Endothelial cell of umbilical vein (primary cell): ENCODE measurements at regions not wholly inside any gene's neighbourhood (a gene's known extent, or its start where the extent isn't known, plus 50 kb on each side); places are given as distances from the start of the nearest gene placed in this dataset.

ENCODE experiments used
- BruUV-seq: library from RNA; stranded (reverse); fragments of 400-500 nt; replicated peaks from 2 replicates; lab custom pipeline; 2021; lab: Mats Ljungman, UMichigan
- CTCF ChIA-PET: fragments of 300-600, 350-600 bp; sonication (Branson Sonifier 250); formaldehyde crosslinking; loops from one replicate; lab custom pipeline; 2021; ENCODE audit warnings: antibody characterized with exemption, inconsistent platforms; lab: Charles Lee
- POLR2A ChIA-PET: fragments of 300-600, 350-600 bp; sonication (Branson Sonifier 250); formaldehyde crosslinking; loops from one replicate; lab custom pipeline; 2021; ENCODE audit warnings: antibody characterized with exemption, inconsistent platforms; lab: Charles Lee
- DNase-seq: peaks from one replicate; pipeline ENCODE4 v3.0.0-alpha.2; 2011; ENCODE audit warnings: low read depth, low spot score
- FAIRE-seq: peaks from 2 replicates; lab custom pipeline; 2011; peaks lifted over from hg19 to GRCh38; lab: Jason Lieb, UNC
- H2AFZ ChIP-seq: 2 replicates; pipeline ENCODE4 v1.6.0; 2012; ENCODE audit warnings: low read depth, low read length, control low read depth, inconsistent platforms
- H3K27ac ChIP-seq: 2 replicates; pipeline ENCODE4 v1.5.1; 2011; ENCODE audit warnings: low read depth, mild to moderate bottlenecking, control low read depth, low read length, moderate library complexity; ENCODE audit not compliant: insufficient read depth
- H3K27me3 ChIP-seq, 2 experiments: 2 replicates each; pipeline versions ENCODE4 v1.6.0 to v1.6.1; 2011; ENCODE audit warnings: low read length in 2 of 2, mixed read lengths in 1 of 2; ENCODE audit not compliant: control insufficient read depth in 2 of 2, insufficient read depth in 2 of 2
- H3K36me3 ChIP-seq, 2 experiments: 2 replicates in 1 of 2; 3 replicates in 1 of 2; pipeline ENCODE4 v1.5.1; 2011; ENCODE audit warnings: low read length in 2 of 2, mild to moderate bottlenecking in 1 of 2, moderate library complexity in 1 of 2; ENCODE audit not compliant: control insufficient read depth in 2 of 2, insufficient read depth in 2 of 2; ENCODE audit errors: extremely low read depth in 1 of 2
- H3K4me1 ChIP-seq: 3 replicates; pipeline ENCODE4 v1.5.1; 2011; ENCODE audit warnings: mild to moderate bottlenecking, low read length; ENCODE audit not compliant: control insufficient read depth, insufficient read depth; ENCODE audit errors: extremely low read depth
- H3K4me2 ChIP-seq: 2 replicates; pipeline ENCODE4 v1.6.1; 2011; ENCODE audit warnings: low read length, control low read depth, mixed read lengths; ENCODE audit not compliant: insufficient read depth
- H3K4me3 ChIP-seq, 3 experiments: fragments of 200-600 bp in 1 of 3; sonication (generic), shearing (Covaris generic) in 1 of 3; replicated peaks in 1 of 3; 2 replicates each; pipeline ENCODE4 v1.5.1; 2011 to 2016; ENCODE audit warnings: control low read depth in 3 of 3, low read length in 3 of 3, mild to moderate bottlenecking in 2 of 3, inconsistent platforms in 1 of 3, low read depth in 1 of 3, moderate library complexity in 1 of 3; ENCODE audit not compliant: insufficient read depth in 1 of 3
- H3K79me2 ChIP-seq: 2 replicates; pipeline ENCODE4 v1.6.0; 2012; ENCODE audit warnings: low read length, inconsistent platforms; ENCODE audit not compliant: control insufficient read depth, insufficient read depth
- H3K9ac ChIP-seq: replicated peaks from 2 replicates; pipeline ENCODE3; 2011; ENCODE audit warnings: low read length, control low read depth; ENCODE audit not compliant: insufficient read depth; ENCODE audit errors: extremely low read depth
- H3K9me1 ChIP-seq: replicated peaks from 3 replicates; pipeline ENCODE4 v1.6.0; 2011; ENCODE audit warnings: mild to moderate bottlenecking, low read length; ENCODE audit not compliant: control insufficient read depth, insufficient read depth; ENCODE audit errors: extremely low read depth
- H3K9me3 ChIP-seq: replicated peaks from 2 replicates; pipeline ENCODE4 v1.5.1; 2012; ENCODE audit warnings: low read length, inconsistent platforms; ENCODE audit not compliant: control insufficient read depth, insufficient read depth
- H4K20me1 ChIP-seq: replicated peaks from 2 replicates; pipeline ENCODE3; 2011; ENCODE audit warnings: mild to moderate bottlenecking, low read length; ENCODE audit not compliant: control insufficient read depth, insufficient read depth; ENCODE audit errors: extremely low read depth
- EZH2 ChIP-seq: IDR thresholded peaks from 2 replicates; pipeline ENCODE4 v1.6.1; 2012; ENCODE audit warnings: borderline replicate concordance, low read depth, mild to moderate bottlenecking, moderate library complexity, low read length, inconsistent platforms; ENCODE audit not compliant: severe bottlenecking
- FOS ChIP-seq: IDR thresholded peaks from 2 replicates; pipeline ENCODE4 v1.6.1; 2011; ENCODE audit warnings: mild to moderate bottlenecking, low read length, moderate library complexity, borderline replicate concordance; ENCODE audit not compliant: insufficient read depth
- GATA2 ChIP-seq: IDR thresholded peaks from 2 replicates; pipeline ENCODE4 v1.7.0; 2011; ENCODE audit warnings: low read depth, mild to moderate bottlenecking, moderate library complexity, mixed read lengths, low read length; ENCODE audit not compliant: insufficient read length, insufficient read depth
- JUN ChIP-seq: IDR thresholded peaks from 2 replicates; pipeline ENCODE4 v1.6.1; 2011; ENCODE audit warnings: borderline replicate concordance, low read depth; ENCODE audit not compliant: insufficient read length, insufficient read depth
- MYC ChIP-seq: IDR thresholded peaks from one replicate; pipeline ENCODE4 v1.6.1; 2011; ENCODE audit warnings: mild to moderate bottlenecking, low read depth, low read length
- POLR2A ChIP-seq: IDR thresholded peaks from 2 replicates; pipeline ENCODE4 v1.6.1; 2012; ENCODE audit warnings: low read depth, mild to moderate bottlenecking, control low read depth, low read length
- POLR2AphosphoS5 ChIP-seq: IDR thresholded peaks from 2 replicates; pipeline ENCODE4 v1.6.1; 2012; ENCODE audit warnings: low read depth, mild to moderate bottlenecking, control low read depth, low read length, moderate library complexity; ENCODE audit not compliant: insufficient read depth
- dilution Hi-C: fragments of 300-500 bp; cut with MboI; formaldehyde crosslinking; loops from one replicate; pipeline ENCODE4 v1.15.0; 2019; ENCODE audit warnings: low sequenced_read_pairs; ENCODE audit not compliant: extremely low pct_ligation_motif_present
- intact Hi-C: fragments of 100-400 bp; cut with micrococcal nuclease; formaldehyde crosslinking; loops from one replicate; pipeline ENCODE4 v1.10.0; 2022
- TF ChIP-seq, protein P1 (sequence below), 2 donors: IDR thresholded peaks; 1 replicate in 1 of 2; 2 replicates in 1 of 2; pipeline ENCODE4 v1.5.1; 2011; ENCODE audit warnings: low read length in 2 of 2, mild to moderate bottlenecking in 2 of 2, moderate library complexity in 2 of 2, control low read depth in 1 of 2, inconsistent platforms in 1 of 2, low read depth in 1 of 2; ENCODE audit not compliant: insufficient read depth in 1 of 2; ENCODE audit errors: extremely low read depth in 1 of 2
- TF ChIP-seq, protein P2 (sequence below): IDR thresholded peaks from 2 replicates; pipeline ENCODE4 v1.6.1; 2011; ENCODE audit not compliant: insufficient read depth, insufficient read length

GRCh38 chr11:36743039-36743438, 145.0 kb upstream of the RAG2 start:
- FAIRE-seq, result no peak
- TF ChIP-seq GATA2 (no peak), POLR2AphosphoS5 (no peak), JUN (no peak), POLR2A (no peak), EZH2 (no peak), MYC (no peak), FOS (no peak)
- TF ChIP-seq, protein P1, sequence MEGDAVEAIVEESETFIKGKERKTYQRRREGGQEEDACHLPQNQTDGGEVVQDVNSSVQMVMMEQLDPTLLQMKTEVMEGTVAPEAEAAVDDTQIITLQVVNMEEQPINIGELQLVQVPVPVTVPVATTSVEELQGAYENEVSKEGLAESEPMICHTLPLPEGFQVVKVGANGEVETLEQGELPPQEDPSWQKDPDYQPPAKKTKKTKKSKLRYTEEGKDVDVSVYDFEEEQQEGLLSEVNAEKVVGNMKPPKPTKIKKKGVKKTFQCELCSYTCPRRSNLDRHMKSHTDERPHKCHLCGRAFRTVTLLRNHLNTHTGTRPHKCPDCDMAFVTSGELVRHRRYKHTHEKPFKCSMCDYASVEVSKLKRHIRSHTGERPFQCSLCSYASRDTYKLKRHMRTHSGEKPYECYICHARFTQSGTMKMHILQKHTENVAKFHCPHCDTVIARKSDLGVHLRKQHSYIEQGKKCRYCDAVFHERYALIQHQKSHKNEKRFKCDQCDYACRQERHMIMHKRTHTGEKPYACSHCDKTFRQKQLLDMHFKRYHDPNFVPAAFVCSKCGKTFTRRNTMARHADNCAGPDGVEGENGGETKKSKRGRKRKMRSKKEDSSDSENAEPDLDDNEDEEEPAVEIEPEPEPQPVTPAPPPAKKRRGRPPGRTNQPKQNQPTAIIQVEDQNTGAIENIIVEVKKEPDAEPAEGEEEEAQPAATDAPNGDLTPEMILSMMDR (IDR thresholded peaks at IDR 0.05; ENCODE audit: extremely low read depth in 1 of 2, insufficient read depth in 1 of 2, low read depth in 1 of 2, low read length in 2 of 2), result no peak
- TF ChIP-seq, protein P2, sequence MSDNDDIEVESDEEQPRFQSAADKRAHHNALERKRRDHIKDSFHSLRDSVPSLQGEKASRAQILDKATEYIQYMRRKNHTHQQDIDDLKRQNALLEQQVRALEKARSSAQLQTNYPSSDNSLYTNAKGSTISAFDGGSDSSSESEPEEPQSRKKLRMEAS, result no peak
- no peak overlapping the region for H3K4me2 ChIP-seq
- H3K9me3 ChIP-seq, result no peaks in the 10 kb centered on the region
- ChIA-PET CTCF (interaction anchor here (1.1 to 4.5 kb wide), 5 partner anchors 11 to 179 kb away, joined by 3 to 37 read pairs (median 5); no protein-coding TSS in a partner anchor), POLR2A (no interaction called here)
- intact Hi-C loops, result no loop called here
- no peaks in the 10 kb centered on the region for H3K36me3 ChIP-seq
- peaks cover 0 to 1% of the 10 kb centered on the region in 2 experiments for H3K27me3 ChIP-seq
- no peak overlapping the region for H3K4me3 ChIP-seq
- H3K4me1 ChIP-seq, result no peaks in the 10 kb centered on the region
- H2AFZ ChIP-seq, result no peak overlapping the region
- no peaks in the 10 kb centered on the region for H3K79me2 ChIP-seq
- no peaks in the 10 kb centered on the region for H4K20me1 ChIP-seq
- dilution Hi-C loops, result no loop called here
- no peaks in the 10 kb centered on the region for H3K9me1 ChIP-seq
- no peak overlapping the region for H3K9ac ChIP-seq
- H3K27ac ChIP-seq, result no peak overlapping the region
- no TSS peak for BruUV-seq
- no peak for DNase-seq
